Neural cell (in vitro differentiated cells): ENCODE measurements at regions not wholly inside any gene's neighbourhood (a gene's known extent, or its start where the extent isn't known, plus 50 kb on each side); places are given as distances from the start of the nearest gene placed in this dataset.

Experiments
- H2AFZ ChIP-seq: fragments of 200-600, 300-800 bp; sonication (generic), shearing (Covaris generic); 2 replicates; pipeline ENCODE4 v1.6.0; 2014; ENCODE audit warnings: low read depth, mild to moderate bottlenecking, antibody characterized with exemption, low read length, moderate library complexity
- H3F3A ChIP-seq: fragments of 200-600 bp; shearing (Covaris generic); 2 replicates; pipeline ENCODE4 v1.6.1; 2016; ENCODE audit warnings: mild to moderate bottlenecking, moderate library complexity, mixed read lengths, antibody characterized with exemption, low read length; ENCODE audit not compliant: insufficient read depth, poor library complexity, severe bottlenecking
- H3K27ac ChIP-seq: fragments of 200-600, 300-800 bp; sonication (generic), shearing (Covaris generic); 2 replicates; pipeline ENCODE4 v1.5.1; 2014; ENCODE audit warnings: mild to moderate bottlenecking, low read length, moderate library complexity
- H3K27me3 ChIP-seq: fragments of 300-800, 200-600 bp; sonication (generic), shearing (Covaris generic); 2 replicates; pipeline ENCODE4 v1.6.0; 2014; ENCODE audit warnings: mild to moderate bottlenecking, low read depth, low read length, moderate library complexity; ENCODE audit not compliant: insufficient read depth
- H3K36me3 ChIP-seq: fragments of 300-800, 200-600 bp; sonication (generic), shearing (Covaris generic); 2 replicates; pipeline ENCODE4 v1.5.1; 2014; ENCODE audit warnings: mild to moderate bottlenecking, antibody characterized with exemption, low read length, moderate library complexity; ENCODE audit not compliant: insufficient read depth
- H3K4me2 ChIP-seq: fragments of 300-800, 200-600 bp; sonication (generic), shearing (Covaris generic); 2 replicates; pipeline ENCODE4 v1.6.0; 2014; ENCODE audit warnings: mild to moderate bottlenecking, low read length
- H3K4me3 ChIP-seq: fragments of 300-800, 200-600 bp; sonication (generic), shearing (Covaris generic); 2 replicates; pipeline ENCODE4 v1.5.1; 2014; ENCODE audit warnings: mild to moderate bottlenecking, low read length, moderate library complexity
- H3K79me2 ChIP-seq: fragments of 200-600 bp; shearing (Covaris generic); replicated peaks from 2 replicates; pipeline ENCODE4 v1.6.0; 2014; ENCODE audit warnings: mild to moderate bottlenecking, low read length, moderate library complexity; ENCODE audit not compliant: insufficient read depth
- H3K9ac ChIP-seq: fragments of 300-800, 200-600 bp; sonication (generic), shearing (Covaris generic); 2 replicates; pipeline ENCODE4 v1.6.1; 2016; ENCODE audit warnings: mild to moderate bottlenecking, low read length, mixed read lengths
- H3K9me2 ChIP-seq: fragments of 200-600 bp; shearing (Covaris generic); 2 replicates; pipeline ENCODE4 v1.6.1; 2016; ENCODE audit warnings: mild to moderate bottlenecking, low read length, mixed read lengths; ENCODE audit not compliant: insufficient read depth
- H3K9me3 ChIP-seq: fragments of 200-600, 300-800 bp; sonication (generic), shearing (Covaris generic); 2 replicates; pipeline ENCODE4 v1.6.1; 2016; ENCODE audit warnings: mild to moderate bottlenecking, mixed run types, low read length, moderate library complexity, mixed read lengths
- H4K20me1 ChIP-seq: fragments of 200-600 bp; shearing (Covaris generic); 2 replicates; pipeline ENCODE4 v1.6.1; 2016; ENCODE audit warnings: mild to moderate bottlenecking, mixed run types; ENCODE audit not compliant: insufficient read depth
- EP300 ChIP-seq: fragments of 450-650 bp; conservative IDR thresholded peaks from 2 replicates; pipeline ENCODE4 v1.6.1; 2014; ENCODE audit warnings: antibody characterized with exemption, mild to moderate bottlenecking, moderate library complexity; ENCODE audit not compliant: poor library complexity, severe bottlenecking
- EZH2 ChIP-seq: fragments of 200-600, 300-800 bp; shearing (Covaris generic), sonication (generic); IDR thresholded peaks from 2 replicates; pipeline ENCODE4 v1.6.1; 2014; ENCODE audit warnings: antibody characterized with exemption, low read length, borderline replicate concordance, mild to moderate bottlenecking; ENCODE audit not compliant: insufficient read depth, poor library complexity, severe bottlenecking
- MXI1 ChIP-seq: fragments of 450-650 bp; conservative IDR thresholded peaks from 2 replicates; pipeline ENCODE4 v1.6.1; 2014; ENCODE audit warnings: antibody characterized with exemption, mild to moderate bottlenecking; ENCODE audit not compliant: poor library complexity, severe bottlenecking
- POLR2AphosphoS5 ChIP-seq: IDR thresholded peaks from 2 replicates; pipeline ENCODE4 v1.6.1; 2012
- RAD21 ChIP-seq: fragments of 450-650 bp; conservative IDR thresholded peaks from 2 replicates; pipeline ENCODE4 v1.6.1; 2014; ENCODE audit warnings: antibody characterized with exemption, mild to moderate bottlenecking, moderate library complexity
- SMC3 ChIP-seq: fragments of 450-650 bp; conservative IDR thresholded peaks from 2 replicates; pipeline ENCODE4 v1.6.1; 2014; ENCODE audit warnings: antibody characterized with exemption, mild to moderate bottlenecking, moderate library complexity; ENCODE audit not compliant: poor library complexity
- TAF1 ChIP-seq: IDR thresholded peaks from 2 replicates; pipeline ENCODE4 v1.6.1; 2012; ENCODE audit warnings: low read depth
- TF ChIP-seq, protein P1 (sequence below): fragments of 450-650 bp; IDR thresholded peaks from 2 replicates; pipeline ENCODE4 v1.5.1; 2014; ENCODE audit warnings: antibody characterized with exemption, mild to moderate bottlenecking, moderate library complexity; ENCODE audit not compliant: poor library complexity, severe bottlenecking
- TF ChIP-seq, protein P2 (sequence below): IDR thresholded peaks from 2 replicates; pipeline ENCODE4 v1.6.1; 2012; ENCODE audit warnings: borderline replicate concordance

DNA sequence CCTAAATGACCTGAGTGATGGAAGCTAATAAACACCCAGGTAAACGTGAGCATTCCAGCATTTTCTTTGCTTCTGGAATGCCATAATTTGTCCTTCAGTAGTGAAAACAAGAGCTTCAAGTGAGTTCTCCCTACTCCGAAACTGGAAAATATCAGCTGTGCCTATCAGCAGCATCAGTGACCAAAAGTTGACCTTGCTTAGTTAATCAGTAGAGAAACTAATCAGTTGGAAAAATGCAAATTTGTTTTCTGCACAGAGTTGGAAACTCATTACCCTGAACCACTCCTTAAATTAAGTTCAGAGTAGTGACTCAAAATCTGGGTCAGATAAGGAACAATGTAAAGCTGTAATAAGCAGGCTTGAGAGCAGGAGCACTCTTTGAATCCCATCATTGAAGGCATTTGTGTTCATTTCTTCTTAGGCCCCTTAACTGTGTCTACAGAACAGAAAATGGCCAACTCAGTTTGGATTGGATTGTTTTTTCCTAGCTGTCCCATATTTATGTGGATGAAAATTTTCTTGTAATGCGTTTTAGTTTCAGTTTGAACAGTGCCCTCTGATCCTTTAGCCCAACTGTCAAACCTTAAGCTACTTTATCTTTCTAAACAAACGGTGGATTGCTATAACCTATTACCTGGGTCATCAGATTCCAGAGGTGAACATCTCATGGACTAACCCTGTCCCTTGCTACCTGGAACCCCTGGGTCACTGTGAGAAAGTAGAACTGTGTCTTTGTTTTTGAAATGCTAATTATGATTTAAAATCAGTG lies 290.4 kb downstream of the TOX3 start:
- no peaks in the 10 kb centered on the region for H3K9me2 ChIP-seq
- no peaks in the 10 kb centered on the region for H3K27me3 ChIP-seq
- no peaks in the 10 kb centered on the region for H4K20me1 ChIP-seq
- no peak overlapping the region for H3K9ac ChIP-seq
- H3F3A ChIP-seq, result no peaks in the 10 kb centered on the region
- no peak overlapping the region for H2AFZ ChIP-seq
- H3K4me2 ChIP-seq, result no peak overlapping the region
- H3K27ac ChIP-seq, result no peak overlapping the region
- no peak for TF ChIP-seq TAF1
- TF ChIP-seq POLR2AphosphoS5, result no peak
- no peak for TF ChIP-seq SMC3
- TF ChIP-seq EZH2, result no peak
- TF ChIP-seq, protein P1, sequence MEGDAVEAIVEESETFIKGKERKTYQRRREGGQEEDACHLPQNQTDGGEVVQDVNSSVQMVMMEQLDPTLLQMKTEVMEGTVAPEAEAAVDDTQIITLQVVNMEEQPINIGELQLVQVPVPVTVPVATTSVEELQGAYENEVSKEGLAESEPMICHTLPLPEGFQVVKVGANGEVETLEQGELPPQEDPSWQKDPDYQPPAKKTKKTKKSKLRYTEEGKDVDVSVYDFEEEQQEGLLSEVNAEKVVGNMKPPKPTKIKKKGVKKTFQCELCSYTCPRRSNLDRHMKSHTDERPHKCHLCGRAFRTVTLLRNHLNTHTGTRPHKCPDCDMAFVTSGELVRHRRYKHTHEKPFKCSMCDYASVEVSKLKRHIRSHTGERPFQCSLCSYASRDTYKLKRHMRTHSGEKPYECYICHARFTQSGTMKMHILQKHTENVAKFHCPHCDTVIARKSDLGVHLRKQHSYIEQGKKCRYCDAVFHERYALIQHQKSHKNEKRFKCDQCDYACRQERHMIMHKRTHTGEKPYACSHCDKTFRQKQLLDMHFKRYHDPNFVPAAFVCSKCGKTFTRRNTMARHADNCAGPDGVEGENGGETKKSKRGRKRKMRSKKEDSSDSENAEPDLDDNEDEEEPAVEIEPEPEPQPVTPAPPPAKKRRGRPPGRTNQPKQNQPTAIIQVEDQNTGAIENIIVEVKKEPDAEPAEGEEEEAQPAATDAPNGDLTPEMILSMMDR, result no peak
- TF ChIP-seq, protein P2, sequence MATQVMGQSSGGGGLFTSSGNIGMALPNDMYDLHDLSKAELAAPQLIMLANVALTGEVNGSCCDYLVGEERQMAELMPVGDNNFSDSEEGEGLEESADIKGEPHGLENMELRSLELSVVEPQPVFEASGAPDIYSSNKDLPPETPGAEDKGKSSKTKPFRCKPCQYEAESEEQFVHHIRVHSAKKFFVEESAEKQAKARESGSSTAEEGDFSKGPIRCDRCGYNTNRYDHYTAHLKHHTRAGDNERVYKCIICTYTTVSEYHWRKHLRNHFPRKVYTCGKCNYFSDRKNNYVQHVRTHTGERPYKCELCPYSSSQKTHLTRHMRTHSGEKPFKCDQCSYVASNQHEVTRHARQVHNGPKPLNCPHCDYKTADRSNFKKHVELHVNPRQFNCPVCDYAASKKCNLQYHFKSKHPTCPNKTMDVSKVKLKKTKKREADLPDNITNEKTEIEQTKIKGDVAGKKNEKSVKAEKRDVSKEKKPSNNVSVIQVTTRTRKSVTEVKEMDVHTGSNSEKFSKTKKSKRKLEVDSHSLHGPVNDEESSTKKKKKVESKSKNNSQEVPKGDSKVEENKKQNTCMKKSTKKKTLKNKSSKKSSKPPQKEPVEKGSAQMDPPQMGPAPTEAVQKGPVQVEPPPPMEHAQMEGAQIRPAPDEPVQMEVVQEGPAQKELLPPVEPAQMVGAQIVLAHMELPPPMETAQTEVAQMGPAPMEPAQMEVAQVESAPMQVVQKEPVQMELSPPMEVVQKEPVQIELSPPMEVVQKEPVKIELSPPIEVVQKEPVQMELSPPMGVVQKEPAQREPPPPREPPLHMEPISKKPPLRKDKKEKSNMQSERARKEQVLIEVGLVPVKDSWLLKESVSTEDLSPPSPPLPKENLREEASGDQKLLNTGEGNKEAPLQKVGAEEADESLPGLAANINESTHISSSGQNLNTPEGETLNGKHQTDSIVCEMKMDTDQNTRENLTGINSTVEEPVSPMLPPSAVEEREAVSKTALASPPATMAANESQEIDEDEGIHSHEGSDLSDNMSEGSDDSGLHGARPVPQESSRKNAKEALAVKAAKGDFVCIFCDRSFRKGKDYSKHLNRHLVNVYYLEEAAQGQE, result no peak
- TF ChIP-seq MXI1, result no peak
- no peak for TF ChIP-seq EP300
- TF ChIP-seq RAD21, result no peak
- H3K79me2 ChIP-seq, result no peaks in the 10 kb centered on the region
- H3K36me3 ChIP-seq, result no peaks in the 10 kb centered on the region
- no peak overlapping the region for H3K4me3 ChIP-seq
- no peaks in the 10 kb centered on the region for H3K9me3 ChIP-seq

DNA sequence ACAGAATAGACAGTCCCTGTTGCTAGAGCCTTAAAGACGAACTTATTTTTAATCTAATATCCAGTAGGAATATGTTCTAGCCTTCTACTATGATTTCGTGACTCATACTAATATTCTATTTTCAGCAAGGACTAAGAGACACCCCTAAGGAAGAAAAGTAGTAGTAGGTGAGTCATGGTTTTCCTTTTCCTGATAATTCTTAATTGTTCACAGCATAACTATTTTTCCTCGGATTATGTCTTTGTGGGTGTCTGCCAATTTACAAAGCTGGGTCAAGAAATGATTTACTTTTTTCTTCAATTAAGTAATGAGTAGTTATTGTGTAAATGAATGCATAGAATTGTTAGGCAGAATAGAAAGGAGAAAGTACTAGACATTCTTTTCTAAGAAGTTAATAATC lies 292.2 kb downstream of the TOX3 start:
- H3K9me2 ChIP-seq, result no peaks in the 10 kb centered on the region
- H3K79me2 ChIP-seq, result no peaks in the 10 kb centered on the region
- no peak overlapping the region for H3K4me3 ChIP-seq
- no peak overlapping the region for H2AFZ ChIP-seq
- no peaks in the 10 kb centered on the region for H3K27me3 ChIP-seq
- TF ChIP-seq RAD21 (no peak), EZH2 (no peak), MXI1 (no peak)
- TF ChIP-seq, protein P1, result no peak
- no peaks in the 10 kb centered on the region for H3K36me3 ChIP-seq
- no peaks in the 10 kb centered on the region for H4K20me1 ChIP-seq
- no peak overlapping the region for H3K27ac ChIP-seq
- H3K4me2 ChIP-seq, result no peak overlapping the region
- H3K9me3 ChIP-seq, result no peaks in the 10 kb centered on the region
- no peak overlapping the region for H3K9ac ChIP-seq
- H3F3A ChIP-seq, result no peaks in the 10 kb centered on the region
